ENCODE measurements at regions not wholly inside any gene's neighbourhood (a gene's known extent, or its start where the extent isn't known, plus 50 kb on each side); places are given as distances from the start of the nearest gene placed in this dataset.

DNA sequence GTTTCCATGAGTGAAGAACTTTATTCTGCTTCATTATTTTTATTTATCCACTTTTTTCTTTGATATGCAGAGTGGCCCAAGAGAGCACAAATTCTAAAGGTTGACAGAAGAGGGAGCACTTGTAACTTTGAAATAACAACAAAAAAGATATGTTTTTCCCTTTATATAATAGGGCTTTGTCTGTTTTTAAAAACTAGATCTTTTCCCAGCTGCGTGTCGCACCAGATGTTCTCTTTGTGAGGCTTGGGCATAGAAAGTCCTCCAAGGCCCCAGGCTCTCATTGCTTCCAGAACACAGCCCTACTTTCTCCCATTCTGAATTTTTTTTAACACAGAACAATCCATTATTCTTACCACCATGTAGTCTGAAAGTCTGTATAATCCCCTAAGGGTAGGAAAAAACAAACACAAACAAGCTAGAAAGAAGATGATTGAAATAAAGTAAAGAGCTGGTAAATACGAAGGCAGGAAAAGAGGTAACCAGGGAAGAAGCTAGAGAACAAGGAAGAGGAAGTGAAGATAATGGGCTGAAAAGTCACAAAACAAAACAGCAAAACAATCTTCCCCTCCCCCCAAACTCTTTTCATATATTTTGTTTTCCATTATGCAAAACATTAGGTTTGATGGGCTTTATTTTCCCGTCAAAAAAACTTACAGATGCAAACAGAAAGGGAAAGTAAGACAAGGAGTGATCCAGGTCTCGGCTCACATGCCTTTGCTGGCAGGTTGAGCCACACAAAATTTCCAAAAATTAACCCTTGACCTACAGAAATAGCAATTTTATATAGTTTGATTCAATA lies 160.4 kb downstream of the ABCA8 start:
- peak overlapping the region; percentile 7 to 54 for H3K27ac ChIP-seq (ENCODE audit: low read depth in 2 of 2, low read length in 1 of 2)
- WGBS, 2 donors, result 19 to 29% methylated on average over 5 of the region's 5 CpGs
- H3K9me3 ChIP-seq (ENCODE audit: control insufficient read depth in 2 of 2, insufficient read depth in 1 of 2, low read depth in 1 of 2, low read length in 1 of 2), result no peaks in the 10 kb centered on the region
- H3K4me3 ChIP-seq (ENCODE audit: low read depth in 1 of 2, low read length in 2 of 2), result peak overlapping the region in 1 of 2 donors; percentile 17
- H3K4me1 ChIP-seq (ENCODE audit: control insufficient read depth in 2 of 2, insufficient read depth in 2 of 2, low read length in 1 of 2), result no peaks in the 10 kb centered on the region
- no peaks in the 10 kb centered on the region for H3K27me3 ChIP-seq (ENCODE audit: control insufficient read depth in 1 of 2, insufficient read depth in 2 of 2, low read length in 2 of 2)
- H3K36me3 ChIP-seq (ENCODE audit: control insufficient read depth in 2 of 2, insufficient read depth in 2 of 2, low read length in 1 of 2), result peaks cover 0 to 2% of the 10 kb centered on the region in 2 donors

DNA sequence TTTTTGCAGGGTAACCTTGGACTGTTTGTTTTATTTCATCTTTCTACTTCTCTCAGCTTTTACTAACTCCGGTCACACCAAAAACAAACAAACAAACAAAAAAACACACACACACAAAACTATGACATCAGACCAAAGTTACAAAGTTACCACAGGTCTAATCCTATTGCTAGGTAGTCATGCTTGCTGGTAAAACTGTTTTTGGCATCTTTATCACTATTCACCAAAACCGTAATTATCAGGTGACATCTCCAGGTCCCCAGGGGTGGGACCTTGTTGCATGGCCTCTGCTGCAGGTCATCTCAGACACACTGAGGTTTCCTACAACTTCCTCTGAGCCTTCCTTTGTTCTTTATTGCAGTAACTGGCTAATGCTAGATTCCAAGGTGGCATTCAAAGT lies 162.3 kb downstream of the ABCA8 start:
- Histone ChIP-seq H3K27ac (ENCODE audit: low read depth in 2 of 2, low read length in 1 of 2) (peak overlapping the region in 1 of 2 donors; percentile 3), H3K36me3 (ENCODE audit: control insufficient read depth in 2 of 2, insufficient read depth in 2 of 2, low read length in 1 of 2) (peaks cover 0 to 2% of the 10 kb centered on the region in 2 donors), H3K27me3 (ENCODE audit: control insufficient read depth in 1 of 2, insufficient read depth in 2 of 2, low read length in 2 of 2) (no peaks in the 10 kb centered on the region), H3K4me1 (ENCODE audit: control insufficient read depth in 2 of 2, insufficient read depth in 2 of 2, low read length in 1 of 2) (no peaks in the 10 kb centered on the region), H3K4me3 (ENCODE audit: low read depth in 1 of 2, low read length in 2 of 2) (no peak overlapping the region), H3K9me3 (ENCODE audit: control insufficient read depth in 2 of 2, insufficient read depth in 1 of 2, low read depth in 1 of 2, low read length in 1 of 2) (no peaks in the 10 kb centered on the region)
- 20 to 35% methylated on average over 2 of the region's 2 CpGs for WGBS, 2 donors

DNA sequence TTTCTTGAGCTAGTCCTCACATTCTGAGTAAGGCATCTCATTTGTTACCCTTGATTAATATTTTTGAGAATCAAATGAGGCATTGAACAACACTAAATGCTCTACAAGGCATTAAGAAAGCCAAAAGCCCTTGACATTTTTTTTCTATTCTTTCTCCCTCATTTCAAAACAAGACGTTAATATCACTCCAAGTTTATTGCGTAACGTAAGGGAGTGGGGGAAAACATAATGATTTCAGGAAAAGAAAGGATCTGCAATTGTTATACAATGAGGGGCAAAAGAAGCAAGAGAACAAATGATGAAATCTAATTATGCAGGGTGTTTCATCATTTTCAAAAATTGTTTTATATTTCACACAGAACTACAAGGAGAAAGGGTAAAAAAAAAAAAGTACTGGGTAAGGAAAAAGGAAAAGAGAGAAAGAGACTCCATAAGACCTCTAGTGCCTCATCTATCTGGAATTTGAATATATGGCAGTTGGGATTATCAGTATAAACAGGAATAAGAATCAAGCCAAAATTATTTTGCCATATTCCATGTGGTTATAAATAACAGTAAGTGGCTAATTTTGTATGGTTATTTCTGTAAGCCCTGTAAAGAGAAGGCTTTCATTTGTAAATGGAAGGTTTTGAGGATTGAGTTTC lies 163.0 kb downstream of the ABCA8 start:
- H3K9me3 ChIP-seq (ENCODE audit: control insufficient read depth in 2 of 2, insufficient read depth in 1 of 2, low read depth in 1 of 2, low read length in 1 of 2), result no peaks in the 10 kb centered on the region
- H3K4me3 ChIP-seq (ENCODE audit: low read depth in 1 of 2, low read length in 2 of 2), result no peak overlapping the region
- H3K36me3 ChIP-seq (ENCODE audit: control insufficient read depth in 2 of 2, insufficient read depth in 2 of 2, low read length in 1 of 2), result peaks cover 0 to 2% of the 10 kb centered on the region in 2 donors
- H3K27me3 ChIP-seq (ENCODE audit: control insufficient read depth in 1 of 2, insufficient read depth in 2 of 2, low read length in 2 of 2), result no peaks in the 10 kb centered on the region
- whole genome bisulfite sequencing, 2 donors, result 48 to 59% methylated on average over 3 of the region's 3 CpGs
- no peaks in the 10 kb centered on the region for H3K4me1 ChIP-seq (ENCODE audit: control insufficient read depth in 2 of 2, insufficient read depth in 2 of 2, low read length in 1 of 2)
- H3K27ac ChIP-seq (ENCODE audit: low read depth in 2 of 2, low read length in 1 of 2), result no peak overlapping the region

DNA sequence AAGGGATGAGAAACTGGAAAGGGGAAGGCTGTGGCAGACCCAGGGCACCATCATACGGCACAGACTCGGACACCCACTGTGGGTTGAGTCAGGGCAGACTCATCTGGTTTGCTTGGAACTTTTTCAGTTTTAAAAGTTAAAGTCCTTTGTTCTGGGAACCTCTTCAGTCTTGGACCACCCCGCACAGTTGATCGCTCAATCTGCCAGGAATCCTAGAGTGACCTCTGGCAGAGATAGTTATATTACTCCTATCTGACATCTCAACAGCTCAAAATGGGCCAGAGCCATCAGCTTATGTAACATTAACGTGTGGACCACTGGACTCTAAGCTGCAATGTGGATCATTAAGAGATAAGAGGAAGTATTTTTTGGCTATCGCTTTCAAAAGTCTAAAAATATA lies 164.3 kb downstream of the ABCA8 start:
- Histone ChIP-seq H3K36me3 (ENCODE audit: control insufficient read depth in 2 of 2, insufficient read depth in 2 of 2, low read length in 1 of 2) (no peaks in the 10 kb centered on the region), H3K4me1 (ENCODE audit: control insufficient read depth in 2 of 2, insufficient read depth in 2 of 2, low read length in 1 of 2) (no peaks in the 10 kb centered on the region), H3K9me3 (ENCODE audit: control insufficient read depth in 2 of 2, insufficient read depth in 1 of 2, low read depth in 1 of 2, low read length in 1 of 2) (no peaks in the 10 kb centered on the region), H3K27me3 (ENCODE audit: control insufficient read depth in 1 of 2, insufficient read depth in 2 of 2, low read length in 2 of 2) (no peaks in the 10 kb centered on the region), H3K27ac (ENCODE audit: low read depth in 2 of 2, low read length in 1 of 2) (peak overlapping the region in 1 of 2 donors; percentile 19), H3K4me3 (ENCODE audit: low read depth in 1 of 2, low read length in 2 of 2) (no peak overlapping the region)
- WGBS, 2 donors, result 60 to 72% methylated on average over 6 of the region's 6 CpGs

DNA sequence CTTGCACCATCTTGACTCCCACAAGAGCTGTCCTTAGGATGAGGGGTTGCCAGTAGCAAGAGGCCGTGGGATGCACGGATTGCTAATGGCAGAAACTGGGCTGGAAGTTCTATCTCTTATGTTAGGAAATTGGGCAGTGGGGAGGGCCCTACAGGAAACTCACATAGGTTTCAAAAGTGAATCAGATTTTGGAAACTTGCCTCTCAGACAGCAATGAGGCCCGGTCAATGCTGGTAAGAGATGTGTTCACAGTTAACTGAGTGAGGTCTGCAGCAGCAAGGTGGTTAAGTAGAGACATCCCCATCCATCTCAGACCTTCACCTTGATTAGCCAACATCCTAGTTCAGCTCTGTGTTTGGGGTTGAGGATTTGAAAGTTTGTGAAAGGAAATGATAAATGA lies 164.7 kb downstream of the ABCA8 start:
- H3K9me3 ChIP-seq (ENCODE audit: control insufficient read depth in 2 of 2, insufficient read depth in 1 of 2, low read depth in 1 of 2, low read length in 1 of 2), result no peaks in the 10 kb centered on the region
- H3K27me3 ChIP-seq (ENCODE audit: control insufficient read depth in 1 of 2, insufficient read depth in 2 of 2, low read length in 2 of 2), result no peaks in the 10 kb centered on the region
- H3K36me3 ChIP-seq (ENCODE audit: control insufficient read depth in 2 of 2, insufficient read depth in 2 of 2, low read length in 1 of 2), result no peaks in the 10 kb centered on the region
- 85 to 86% methylated on average over 3 of the region's 3 CpGs for WGBS, 2 donors
- H3K4me3 ChIP-seq (ENCODE audit: low read depth in 1 of 2, low read length in 2 of 2), result no peak overlapping the region
- no peaks in the 10 kb centered on the region for H3K4me1 ChIP-seq (ENCODE audit: control insufficient read depth in 2 of 2, insufficient read depth in 2 of 2, low read length in 1 of 2)
- peak overlapping the region; percentile 19 to 21 for H3K27ac ChIP-seq (ENCODE audit: low read depth in 2 of 2, low read length in 1 of 2)

DNA sequence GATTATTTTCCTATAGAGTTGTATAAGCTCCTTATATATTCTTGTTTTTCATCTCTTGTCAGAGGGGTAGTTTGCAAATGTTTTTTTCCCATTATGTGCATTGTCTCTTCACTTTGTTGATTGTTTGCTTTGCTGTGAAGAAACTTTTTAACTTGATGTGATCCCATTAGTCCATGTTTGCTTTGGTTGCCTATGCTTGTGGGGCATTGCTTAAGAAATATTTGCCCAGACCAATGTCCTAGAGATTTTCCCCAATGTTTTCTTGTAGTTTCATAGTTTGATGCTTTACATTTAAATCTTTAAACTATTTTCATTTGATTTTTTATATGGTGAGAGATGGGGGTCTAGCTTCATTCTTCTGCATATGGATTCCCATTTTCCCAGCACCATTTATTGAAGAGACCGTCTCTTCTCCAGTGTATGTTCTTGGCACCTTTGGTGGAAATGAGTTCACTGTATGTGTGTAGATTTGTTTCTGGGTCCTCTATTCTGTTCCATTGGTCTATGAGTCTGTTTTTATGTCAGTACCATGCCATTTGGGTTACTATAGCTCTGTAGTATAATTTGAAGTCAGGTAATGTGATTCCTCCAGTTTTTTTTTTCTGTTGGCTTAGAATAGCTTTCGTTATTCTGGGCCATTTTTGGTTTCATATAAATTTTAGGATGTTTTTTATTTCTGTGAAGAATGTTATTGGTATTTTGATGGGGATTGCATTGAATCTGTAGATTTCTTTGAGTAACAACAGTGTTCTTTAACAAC lies 165.8 kb downstream of the ABCA8 start:
- 95 to 96% methylated on average over 2 of the region's 2 CpGs for WGBS, 2 donors
- Histone ChIP-seq H3K27ac (ENCODE audit: low read depth in 2 of 2, low read length in 1 of 2) (no peak overlapping the region), H3K27me3 (ENCODE audit: control insufficient read depth in 1 of 2, insufficient read depth in 2 of 2, low read length in 2 of 2) (no peaks in the 10 kb centered on the region), H3K4me3 (ENCODE audit: low read depth in 1 of 2, low read length in 2 of 2) (no peak overlapping the region), H3K9me3 (ENCODE audit: control insufficient read depth in 2 of 2, insufficient read depth in 1 of 2, low read depth in 1 of 2, low read length in 1 of 2) (no peaks in the 10 kb centered on the region), H3K36me3 (ENCODE audit: control insufficient read depth in 2 of 2, insufficient read depth in 2 of 2, low read length in 1 of 2) (no peaks in the 10 kb centered on the region), H3K4me1 (ENCODE audit: control insufficient read depth in 2 of 2, insufficient read depth in 2 of 2, low read length in 1 of 2) (no peaks in the 10 kb centered on the region)

DNA sequence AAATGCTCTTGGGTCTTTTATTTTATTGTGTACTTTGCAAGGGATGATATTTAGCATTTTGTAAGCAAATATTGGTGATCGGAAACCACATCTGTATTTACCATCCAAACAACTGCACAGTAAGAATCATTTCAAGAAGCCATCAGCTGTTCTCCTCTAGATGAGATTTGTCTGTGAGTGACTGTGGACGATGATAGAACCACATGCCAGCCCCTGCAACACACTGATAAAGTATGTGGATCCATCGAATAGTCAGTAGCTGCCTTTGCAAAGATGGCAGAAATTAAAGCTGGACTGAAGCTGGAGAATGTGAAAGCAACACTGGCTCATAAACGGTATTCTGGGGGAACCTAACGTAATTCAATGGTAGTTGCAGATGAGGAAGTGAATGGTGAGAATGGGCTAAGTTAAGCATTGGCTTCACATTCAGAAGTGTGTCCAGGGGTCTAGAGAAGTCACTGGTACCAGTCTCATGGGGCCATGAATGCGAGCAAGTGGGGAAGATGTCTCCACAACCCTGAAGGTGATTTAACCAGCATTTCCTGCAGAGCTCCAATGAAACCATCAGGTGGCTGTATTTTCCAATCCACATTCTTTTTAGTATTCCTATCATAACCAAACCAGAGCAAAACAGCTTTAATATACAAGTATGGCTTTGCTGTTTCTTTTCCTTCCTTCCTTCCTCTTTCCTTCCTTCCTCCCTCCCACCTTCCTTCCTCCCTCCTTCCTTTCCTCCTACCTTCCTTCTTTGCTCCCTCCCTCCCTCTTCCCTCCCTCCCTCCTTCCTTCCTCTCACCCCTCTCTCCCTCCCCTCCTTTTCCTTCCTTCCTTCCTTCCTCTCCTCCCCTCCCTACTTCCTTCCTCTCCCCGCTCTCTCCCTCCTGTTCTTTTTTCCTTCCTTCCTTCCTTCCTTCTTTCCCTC lies 169.4 kb downstream of the ABCA8 start:
- H3K36me3 ChIP-seq (ENCODE audit: control insufficient read depth in 2 of 2, insufficient read depth in 2 of 2, low read length in 1 of 2), result no peaks in the 10 kb centered on the region
- no peak overlapping the region for H3K27ac ChIP-seq (ENCODE audit: low read depth in 2 of 2, low read length in 1 of 2)
- H3K9me3 ChIP-seq (ENCODE audit: control insufficient read depth in 2 of 2, insufficient read depth in 1 of 2, low read depth in 1 of 2, low read length in 1 of 2), result no peaks in the 10 kb centered on the region
- H3K27me3 ChIP-seq (ENCODE audit: control insufficient read depth in 1 of 2, insufficient read depth in 2 of 2, low read length in 2 of 2), result no peaks in the 10 kb centered on the region
- WGBS, 2 donors, result 83 to 87% methylated on average over 7 of the region's 7 CpGs
- no peak overlapping the region for H3K4me3 ChIP-seq (ENCODE audit: low read depth in 1 of 2, low read length in 2 of 2)
- H3K4me1 ChIP-seq (ENCODE audit: control insufficient read depth in 2 of 2, insufficient read depth in 2 of 2, low read length in 1 of 2), result no peaks in the 10 kb centered on the region

DNA sequence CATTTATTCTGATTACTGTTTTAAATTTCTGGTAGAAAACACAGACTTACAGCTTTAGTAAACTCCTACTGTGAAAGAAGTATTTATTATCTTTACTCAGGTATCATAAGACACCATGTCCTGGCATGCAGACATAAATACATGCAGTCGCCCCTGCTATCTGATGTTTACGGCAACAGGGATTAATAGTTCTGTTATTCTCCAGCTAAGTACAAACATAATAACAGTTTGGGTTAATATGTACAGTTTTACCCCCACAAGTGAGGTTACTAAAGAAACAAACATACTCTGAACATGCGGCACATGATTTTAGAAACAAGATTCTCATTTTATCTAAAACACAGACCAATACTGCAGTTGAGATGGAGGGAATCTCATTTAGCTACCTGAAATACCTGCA lies 170.8 kb downstream of the ABCA8 start:
- Histone ChIP-seq H3K27me3 (ENCODE audit: control insufficient read depth in 1 of 2, insufficient read depth in 2 of 2, low read length in 2 of 2) (no peaks in the 10 kb centered on the region), H3K27ac (ENCODE audit: low read depth in 2 of 2, low read length in 1 of 2) (no peak overlapping the region), H3K9me3 (ENCODE audit: control insufficient read depth in 2 of 2, insufficient read depth in 1 of 2, low read depth in 1 of 2, low read length in 1 of 2) (no peaks in the 10 kb centered on the region), H3K36me3 (ENCODE audit: control insufficient read depth in 2 of 2, insufficient read depth in 2 of 2, low read length in 1 of 2) (no peaks in the 10 kb centered on the region), H3K4me3 (ENCODE audit: low read depth in 1 of 2, low read length in 2 of 2) (no peak overlapping the region), H3K4me1 (ENCODE audit: control insufficient read depth in 2 of 2, insufficient read depth in 2 of 2, low read length in 1 of 2) (no peaks in the 10 kb centered on the region)
- WGBS, 2 donors, result 69 to 74% methylated on average over 3 of the region's 3 CpGs

DNA sequence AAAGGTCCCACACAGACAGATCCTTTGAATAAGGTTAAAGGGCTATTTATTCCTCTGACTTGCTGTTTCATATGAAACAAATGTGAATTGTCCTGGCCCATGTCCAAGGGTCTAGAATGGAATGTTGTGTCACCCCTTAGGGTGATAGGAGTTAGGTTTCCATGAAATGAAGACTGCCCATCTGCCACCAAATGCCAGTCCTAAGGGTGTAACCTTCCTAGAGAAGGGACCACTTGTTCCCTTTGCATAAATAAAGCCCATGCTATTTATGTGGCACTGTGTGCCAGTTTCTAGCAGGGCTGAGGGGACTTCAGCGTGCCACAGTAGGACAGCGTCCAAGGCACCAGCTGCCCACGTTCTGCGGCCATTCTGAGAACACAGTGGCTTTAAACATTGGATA lies 171.3 kb downstream of the ABCA8 start:
- WGBS, 2 donors, result 88 to 90% methylated on average over 4 of the region's 4 CpGs
- no peaks in the 10 kb centered on the region for H3K4me1 ChIP-seq (ENCODE audit: control insufficient read depth in 2 of 2, insufficient read depth in 2 of 2, low read length in 1 of 2)
- no peaks in the 10 kb centered on the region for H3K36me3 ChIP-seq (ENCODE audit: control insufficient read depth in 2 of 2, insufficient read depth in 2 of 2, low read length in 1 of 2)
- no peaks in the 10 kb centered on the region for H3K9me3 ChIP-seq (ENCODE audit: control insufficient read depth in 2 of 2, insufficient read depth in 1 of 2, low read depth in 1 of 2, low read length in 1 of 2)
- H3K4me3 ChIP-seq (ENCODE audit: low read depth in 1 of 2, low read length in 2 of 2), result no peak overlapping the region
- H3K27me3 ChIP-seq (ENCODE audit: control insufficient read depth in 1 of 2, insufficient read depth in 2 of 2, low read length in 2 of 2), result no peaks in the 10 kb centered on the region
- no peak overlapping the region for H3K27ac ChIP-seq (ENCODE audit: low read depth in 2 of 2, low read length in 1 of 2)
